ENCODE measurements at regions not wholly inside any gene's neighbourhood (a gene's known extent, or its start where the extent isn't known, plus 50 kb on each side); places are given as distances from the start of the nearest gene placed in this dataset.

- no peak overlapping the region for H3K27ac Mint-ChIP-seq (ENCODE audit: unreplicated experiment)
- H3K27me3 Mint-ChIP-seq (ENCODE audit: unreplicated experiment) = no peaks in the 10 kb centered on the region
- H3K4me3 Mint-ChIP-seq (ENCODE audit: unreplicated experiment) = no peak overlapping the region
- no peak for DNase-seq
- no peaks in the 10 kb centered on the region for H3K9me3 Mint-ChIP-seq (ENCODE audit: unreplicated experiment)
- H3K4me1 Mint-ChIP-seq (ENCODE audit: low read depth, unreplicated experiment) = no peaks in the 10 kb centered on the region
- H3K36me3 Mint-ChIP-seq (ENCODE audit: unreplicated experiment) = no peaks in the 10 kb centered on the region
- no peak for TF ChIP-seq CTCF (IDR thresholded peaks at IDR 0.05; ENCODE audit: partially characterized antibody, unreplicated experiment)
Observed at GRCh38 chr2:161028581-161028980, 131.6 kb upstream of the TANK start.

GRCh38 chr2:161029321-161029720 is 130.9 kb upstream of the TANK start:
- no peaks in the 10 kb centered on the region for H3K27me3 Mint-ChIP-seq (ENCODE audit: unreplicated experiment)
- DNase-seq = no peak
- no peaks in the 10 kb centered on the region for H3K9me3 Mint-ChIP-seq (ENCODE audit: unreplicated experiment)
- no peaks in the 10 kb centered on the region for H3K4me1 Mint-ChIP-seq (ENCODE audit: low read depth, unreplicated experiment)
- H3K4me3 Mint-ChIP-seq (ENCODE audit: unreplicated experiment) = no peak overlapping the region
- no peaks in the 10 kb centered on the region for H3K36me3 Mint-ChIP-seq (ENCODE audit: unreplicated experiment)
- H3K27ac Mint-ChIP-seq (ENCODE audit: unreplicated experiment) = no peak overlapping the region
- TF ChIP-seq CTCF (IDR thresholded peaks at IDR 0.05; ENCODE audit: partially characterized antibody, unreplicated experiment) = no peak

GRCh38 chr2:161030260-161031063 is 129.8 kb upstream of the TANK start:
- no peaks in the 10 kb centered on the region for H3K9me3 Mint-ChIP-seq (ENCODE audit: unreplicated experiment)
- no peak overlapping the region for H3K4me3 Mint-ChIP-seq (ENCODE audit: unreplicated experiment)
- no peak for DNase-seq
- H3K4me1 Mint-ChIP-seq (ENCODE audit: low read depth, unreplicated experiment) = no peaks in the 10 kb centered on the region
- H3K36me3 Mint-ChIP-seq (ENCODE audit: unreplicated experiment) = no peaks in the 10 kb centered on the region
- TF ChIP-seq CTCF (IDR thresholded peaks at IDR 0.05; ENCODE audit: partially characterized antibody, unreplicated experiment) = no peak
- H3K27ac Mint-ChIP-seq (ENCODE audit: unreplicated experiment) = no peak overlapping the region
- no peaks in the 10 kb centered on the region for H3K27me3 Mint-ChIP-seq (ENCODE audit: unreplicated experiment)

- H3K9me3 Mint-ChIP-seq (ENCODE audit: unreplicated experiment) = no peaks in the 10 kb centered on the region
- no peak for TF ChIP-seq CTCF (IDR thresholded peaks at IDR 0.05; ENCODE audit: partially characterized antibody, unreplicated experiment)
- no peak overlapping the region for H3K4me3 Mint-ChIP-seq (ENCODE audit: unreplicated experiment)
- H3K27ac Mint-ChIP-seq (ENCODE audit: unreplicated experiment) = no peak overlapping the region
- no peaks in the 10 kb centered on the region for H3K36me3 Mint-ChIP-seq (ENCODE audit: unreplicated experiment)
- H3K27me3 Mint-ChIP-seq (ENCODE audit: unreplicated experiment) = no peaks in the 10 kb centered on the region
- DNase-seq = no peak
- no peaks in the 10 kb centered on the region for H3K4me1 Mint-ChIP-seq (ENCODE audit: low read depth, unreplicated experiment)
Observed at GRCh38 chr2:161031511-161031910, 128.7 kb upstream of the TANK start.

GRCh38 chr2:161032635-161033034 is 127.6 kb upstream of the TANK start:
- H3K27ac Mint-ChIP-seq (ENCODE audit: unreplicated experiment) = no peak overlapping the region
- no peaks in the 10 kb centered on the region for H3K4me1 Mint-ChIP-seq (ENCODE audit: low read depth, unreplicated experiment)
- DNase-seq = no peak
- H3K4me3 Mint-ChIP-seq (ENCODE audit: unreplicated experiment) = no peak overlapping the region
- no peak for TF ChIP-seq CTCF (IDR thresholded peaks at IDR 0.05; ENCODE audit: partially characterized antibody, unreplicated experiment)
- no peaks in the 10 kb centered on the region for H3K27me3 Mint-ChIP-seq (ENCODE audit: unreplicated experiment)
- no peaks in the 10 kb centered on the region for H3K9me3 Mint-ChIP-seq (ENCODE audit: unreplicated experiment)
- no peaks in the 10 kb centered on the region for H3K36me3 Mint-ChIP-seq (ENCODE audit: unreplicated experiment)

Measured in glutamatergic neuron (in vitro differentiated cells).